Stomach (tissue), 8 donors: ENCODE measurements at regions not wholly inside any gene's neighbourhood (a gene's known extent, or its start where the extent isn't known, plus 50 kb on each side); places are given as distances from the start of the nearest gene placed in this dataset.
"Not testable (repeated sequence)": the region's sequence is repeated elsewhere in the genome, so short reads cannot be mapped to it uniquely, and the experiment has no call there.

Experiments
- DNase-seq, 2 donors: peaks; one replicate each; pipeline versions ENCODE4 v3.0.0 to v3.0.0-alpha.2; 2013 to 2019
- H3K27ac ChIP-seq, 5 donors: fragments of 200-600 bp in 4 of 5; sonication (generic) in 4 of 5; one replicate each; pipeline ENCODE4 v1.5.1; 2013 to 2019; ENCODE audit warnings: mild to moderate bottlenecking in 1 of 5, moderate library complexity in 1 of 5
- H3K27me3 ChIP-seq, 3 donors: fragments of 200-600 bp; sonication (generic); one replicate each; pipeline ENCODE4 v1.5.1; 2017 to 2019; ENCODE audit warnings: mixed run types in 1 of 3
- H3K36me3 ChIP-seq, 4 donors: fragments of 200-600 bp; sonication (generic); 1 replicate in 3 of 4; 2 replicates in 1 of 4; pipeline ENCODE4 v1.5.1; 2016 to 2019
- H3K4me1 ChIP-seq, 4 donors: fragments of 200-600 bp; sonication (generic); one replicate each; pipeline ENCODE4 v1.5.1; 2016 to 2019
- H3K4me3 ChIP-seq, 4 donors: fragments of 200-600 bp; sonication (generic) in 3 of 4; one replicate each; pipeline ENCODE4 v1.5.1; 2016 to 2019; ENCODE audit warnings: mild to moderate bottlenecking in 1 of 4
- H3K9me3 ChIP-seq, 4 donors: fragments of 200-600 bp; sonication (generic); one replicate each; pipeline ENCODE4 v1.5.1; 2016 to 2019
- EP300 ChIP-seq: sonication (generic); formaldehyde crosslinking; IDR thresholded peaks from one replicate; pipeline ENCODE4 v1.6.1; 2017; ENCODE audit warnings: antibody characterized with exemption
- POLR2A ChIP-seq, 4 donors: fragments of 450-650 bp; IDR thresholded peaks; one replicate each; pipeline ENCODE4 v1.6.1; 2016; ENCODE audit warnings: antibody characterized with exemption in 4 of 4, control low read depth in 2 of 4, mild to moderate bottlenecking in 1 of 4, moderate library complexity in 1 of 4
- POLR2AphosphoS5 ChIP-seq, 3 donors: sonication (generic); formaldehyde crosslinking; IDR thresholded peaks; one replicate each; pipeline ENCODE4 v1.6.1; 2016; ENCODE audit warnings: antibody characterized with exemption in 3 of 3
- WGBS, 5 donors: extraction: QIAGEN DNeasy Blood & Tissue Kit in 3 of 5; methylation state at CpG; one replicate each; pipeline versions ENCODE4 v1.1.5 to v1.1.7; 2013 to 2018; 5-methylcytosine and 5-hydroxymethylcytosine counted together
- intact Hi-C: fragments of 100-400 bp; cut with DNase I; formaldehyde crosslinking; loops from one replicate; pipeline ENCODE4 v1.15.1; 2023; ENCODE audit warnings: low total_unique reads
- TF ChIP-seq, protein P1 (sequence below), 7 experiments: fragments of 450-650 bp in 4 of 7; fragments of 200-600 bp in 3 of 7; sonication (generic) in 3 of 7; IDR thresholded peaks; one replicate each; pipeline ENCODE4 v1.5.1; 2016 to 2019; ENCODE audit warnings: antibody characterized with exemption in 7 of 7, control low read depth in 2 of 7, mild to moderate bottlenecking in 1 of 7
- donor health status: healthy with polysubstance abuse.
- donor health status: Bipolar disorder and iron deficiency.
- donor health status: healthy.

DNA sequence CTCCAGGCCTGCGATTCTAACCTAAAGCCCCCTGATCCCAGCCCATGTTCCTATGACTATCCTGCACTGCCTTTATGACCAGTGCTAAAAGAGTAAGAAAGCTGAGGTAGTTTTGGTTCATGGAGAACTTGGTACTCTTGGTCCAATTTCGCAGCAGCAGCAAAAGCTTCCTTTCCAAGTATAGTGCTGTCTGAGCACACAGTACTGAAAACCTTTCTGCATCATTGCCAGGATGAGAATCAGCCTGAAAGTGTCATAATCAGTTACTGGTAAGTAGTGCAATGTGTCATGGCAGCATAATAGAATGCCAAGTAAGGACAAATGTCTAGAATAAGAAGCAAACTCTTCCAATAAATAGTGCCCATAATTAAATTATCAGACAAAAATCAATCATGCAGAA, 889.6 kb upstream of the ADGRL4 start:
- no peaks in the 10 kb centered on the region for H3K27me3 ChIP-seq
- WGBS, 5 donors: 82 to 86% (median 83%) methylated on average over 2 of the region's 2 CpGs
- H3K4me1 ChIP-seq: no peaks in the 10 kb centered on the region
- intact Hi-C loops: no loop called here
- no peak overlapping the region for H3K4me3 ChIP-seq
- DNase-seq: no peak
- peaks cover 0 to 4% (median 0%) of the 10 kb centered on the region in 4 donors for H3K9me3 ChIP-seq
- TF ChIP-seq, protein P1, sequence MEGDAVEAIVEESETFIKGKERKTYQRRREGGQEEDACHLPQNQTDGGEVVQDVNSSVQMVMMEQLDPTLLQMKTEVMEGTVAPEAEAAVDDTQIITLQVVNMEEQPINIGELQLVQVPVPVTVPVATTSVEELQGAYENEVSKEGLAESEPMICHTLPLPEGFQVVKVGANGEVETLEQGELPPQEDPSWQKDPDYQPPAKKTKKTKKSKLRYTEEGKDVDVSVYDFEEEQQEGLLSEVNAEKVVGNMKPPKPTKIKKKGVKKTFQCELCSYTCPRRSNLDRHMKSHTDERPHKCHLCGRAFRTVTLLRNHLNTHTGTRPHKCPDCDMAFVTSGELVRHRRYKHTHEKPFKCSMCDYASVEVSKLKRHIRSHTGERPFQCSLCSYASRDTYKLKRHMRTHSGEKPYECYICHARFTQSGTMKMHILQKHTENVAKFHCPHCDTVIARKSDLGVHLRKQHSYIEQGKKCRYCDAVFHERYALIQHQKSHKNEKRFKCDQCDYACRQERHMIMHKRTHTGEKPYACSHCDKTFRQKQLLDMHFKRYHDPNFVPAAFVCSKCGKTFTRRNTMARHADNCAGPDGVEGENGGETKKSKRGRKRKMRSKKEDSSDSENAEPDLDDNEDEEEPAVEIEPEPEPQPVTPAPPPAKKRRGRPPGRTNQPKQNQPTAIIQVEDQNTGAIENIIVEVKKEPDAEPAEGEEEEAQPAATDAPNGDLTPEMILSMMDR (IDR thresholded peaks at IDR 0.05): no peak
- TF ChIP-seq EP300 (no peak), POLR2A (IDR thresholded peaks at IDR 0.05) (no peak), POLR2AphosphoS5 (IDR thresholded peaks at IDR 0.05) (no peak)
- no peaks in the 10 kb centered on the region for H3K36me3 ChIP-seq
- H3K27ac ChIP-seq: no peak overlapping the region

- intact Hi-C loops: no loop called here
These were observed 889.0 kb upstream of the ADGRL4 start for GRCh38 chr1:79895573-79895972.

GRCh38 chr1:79894129-79894528, 887.6 kb upstream of the ADGRL4 start:
- H3K4me3 ChIP-seq, H3K36me3 ChIP-seq, H3K27ac ChIP-seq, intact Hi-C loops, H3K9me3 ChIP-seq, H3K27me3 ChIP-seq, H3K4me1 ChIP-seq, DNase-seq: not testable (repeated sequence)
- 41 to 63% (median 54%) methylated on average over 4 to 6 of the region's 6 CpGs for WGBS, 5 donors

More at GRCh38 chr1:79895573-79895972, 889.0 kb upstream of the ADGRL4 start:
- Histone ChIP-seq H3K27ac (no peak overlapping the region), H3K4me1 (no peaks in the 10 kb centered on the region), H3K4me3 (no peak overlapping the region), H3K9me3 (peaks cover 0 to 4% (median 0%) of the 10 kb centered on the region in 4 donors), H3K36me3 (no peaks in the 10 kb centered on the region), H3K27me3 (no peaks in the 10 kb centered on the region)
- DNase-seq: no peak
- TF ChIP-seq, protein P1 (IDR thresholded peaks at IDR 0.05): no peak
- TF ChIP-seq EP300: no peak
- TF ChIP-seq POLR2A (IDR thresholded peaks at IDR 0.05): no peak
- no peak for TF ChIP-seq POLR2AphosphoS5 (IDR thresholded peaks at IDR 0.05)
- 58 to 75% (median 64%) methylated on average over 2 of the region's 2 CpGs for WGBS, 5 donors

DNA sequence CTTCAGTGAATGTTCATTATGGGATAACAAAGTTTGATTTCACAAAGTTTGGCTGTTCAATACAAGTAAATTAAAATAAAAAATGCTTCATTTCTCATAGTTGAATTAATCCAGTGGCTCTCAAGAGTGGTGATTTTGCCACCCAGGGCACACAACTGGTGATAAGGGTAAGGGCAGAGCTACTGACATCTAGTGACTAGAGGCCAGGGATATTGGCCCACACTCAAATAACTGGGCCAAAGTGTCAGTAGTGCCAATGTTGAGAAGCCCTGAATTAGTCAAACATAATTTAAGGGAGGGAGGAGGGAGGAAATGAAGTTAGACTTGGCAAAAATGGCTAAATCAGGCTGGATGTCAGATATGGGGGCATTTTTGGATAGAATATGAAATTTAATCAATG, 880.5 kb upstream of the ADGRL4 start:
- no peak for DNase-seq
- no peak for TF ChIP-seq POLR2A (IDR thresholded peaks at IDR 0.05)
- TF ChIP-seq POLR2AphosphoS5 (IDR thresholded peaks at IDR 0.05): no peak
- no peaks in the 10 kb centered on the region for H3K4me1 ChIP-seq
- H3K4me3 ChIP-seq: no peak overlapping the region
- no peaks in the 10 kb centered on the region for H3K27me3 ChIP-seq
- intact Hi-C loops: no loop called here
- H3K27ac ChIP-seq: no peak overlapping the region
- no peaks in the 10 kb centered on the region for H3K36me3 ChIP-seq
- peaks cover 0 to 14% (median 5%) of the 10 kb centered on the region in 4 donors for H3K9me3 ChIP-seq

DNA sequence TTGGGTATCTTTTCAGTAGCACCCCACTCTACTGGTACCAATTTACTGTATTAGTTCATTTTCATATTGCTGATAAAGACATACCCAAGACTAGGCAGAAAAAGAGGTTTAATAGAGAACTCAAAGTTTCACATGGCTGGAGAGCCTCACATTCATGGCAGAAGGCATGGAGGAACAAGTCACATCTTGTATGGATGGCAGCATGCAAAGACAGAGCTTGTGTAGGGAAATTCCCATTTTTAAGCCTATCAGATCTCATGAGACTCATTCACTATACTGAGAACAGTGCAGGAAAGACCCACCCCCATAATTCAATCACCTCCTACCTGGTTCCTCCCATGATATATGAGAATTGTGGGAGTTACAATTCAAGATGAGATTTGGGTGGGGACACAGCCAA, 878.6 kb upstream of the ADGRL4 start:
- peaks cover 0 to 16% (median 5%) of the 10 kb centered on the region in 4 donors for H3K9me3 ChIP-seq
- no peaks in the 10 kb centered on the region for H3K27me3 ChIP-seq
- H3K27ac ChIP-seq: no peak overlapping the region
- TF ChIP-seq, protein P1 (IDR thresholded peaks at IDR 0.05): no peak
- TF ChIP-seq EP300 (no peak), POLR2A (IDR thresholded peaks at IDR 0.05) (no peak), POLR2AphosphoS5 (IDR thresholded peaks at IDR 0.05) (no peak)
- H3K4me3 ChIP-seq: no peak overlapping the region
- DNase-seq: no peak
- no peaks in the 10 kb centered on the region for H3K36me3 ChIP-seq
- no peaks in the 10 kb centered on the region for H3K4me1 ChIP-seq
- intact Hi-C loops: no loop called here
